GM23248 (cell line): ENCODE measurements at regions not wholly inside any gene's neighbourhood (a gene's known extent, or its start where the extent isn't known, plus 50 kb on each side); places are given as distances from the start of the nearest gene placed in this dataset.

Experiments used
- DNase-seq: peaks from one replicate; pipeline ENCODE4 v3.0.0-alpha.2; 2015
- H2AFZ ChIP-seq: fragments of 200-600 bp; sonication (generic); 2 replicates; pipeline ENCODE4 v1.6.1; 2016; ENCODE audit warnings: antibody characterized with exemption
- H3F3A ChIP-seq: fragments of 200-600 bp; sonication (generic); 2 replicates; pipeline ENCODE4 v1.6.1; 2016; ENCODE audit warnings: mild to moderate bottlenecking, antibody characterized with exemption, mixed run types; ENCODE audit not compliant: insufficient read depth
- H3K27ac ChIP-seq: fragments of 200-600 bp; sonication (generic); 2 replicates; pipeline ENCODE4 v1.5.1; 2016; ENCODE audit warnings: mild to moderate bottlenecking
- H3K27me3 ChIP-seq: fragments of 200-600 bp; sonication (generic); replicated peaks from 2 replicates; pipeline ENCODE4 v1.6.1; 2016; ENCODE audit warnings: mild to moderate bottlenecking; ENCODE audit not compliant: insufficient read depth
- H3K36me3 ChIP-seq: fragments of 200-600 bp; sonication (generic); 2 replicates; pipeline ENCODE4 v1.6.1; 2016; ENCODE audit warnings: low read depth, mild to moderate bottlenecking
- H3K4me1 ChIP-seq: fragments of 200-600 bp; sonication (generic); 2 replicates; pipeline ENCODE4 v1.6.1; 2016; ENCODE audit warnings: mild to moderate bottlenecking; ENCODE audit not compliant: insufficient read depth
- H3K4me2 ChIP-seq: fragments of 200-600 bp; sonication (generic); one replicate; pipeline ENCODE4 v1.6.1; 2016; ENCODE audit warnings: mild to moderate bottlenecking; ENCODE audit not compliant: unreplicated experiment
- H3K4me3 ChIP-seq: fragments of 200-600 bp; sonication (generic); 2 replicates; pipeline ENCODE4 v1.5.1; 2016; ENCODE audit warnings: mild to moderate bottlenecking
- H3K79me2 ChIP-seq: fragments of 200-600 bp; sonication (generic); 2 replicates; pipeline ENCODE4 v1.6.1; 2016; ENCODE audit warnings: mild to moderate bottlenecking; ENCODE audit not compliant: insufficient read depth
- H3K9ac ChIP-seq: fragments of 200-600 bp; sonication (generic); 2 replicates; pipeline ENCODE4 v1.6.1; 2016; ENCODE audit warnings: mild to moderate bottlenecking
- H3K9me2 ChIP-seq: fragments of 200-600 bp; sonication (generic); 2 replicates; pipeline ENCODE4 v1.6.1; 2016; ENCODE audit warnings: mixed run types, mild to moderate bottlenecking, moderate library complexity; ENCODE audit not compliant: insufficient read depth
- H3K9me3 ChIP-seq: fragments of 200-600 bp; sonication (generic); one replicate; pipeline ENCODE4 v1.6.1; 2017; ENCODE audit warnings: low read depth
- H4K20me1 ChIP-seq: fragments of 200-600 bp; sonication (generic); 2 replicates; pipeline ENCODE4 v1.6.0; 2016; ENCODE audit not compliant: insufficient read depth
- EZH2 ChIP-seq: fragments of 200-600 bp; sonication (generic); IDR thresholded peaks from 2 replicates; pipeline ENCODE4 v1.6.1; 2018; ENCODE audit warnings: antibody characterized with exemption, mild to moderate bottlenecking; ENCODE audit not compliant: insufficient read depth, poor library complexity, severe bottlenecking
- EZH2phosphoT487 ChIP-seq: fragments of 200-600 bp; sonication (generic); IDR thresholded peaks from 2 replicates; pipeline ENCODE4 v1.6.1; 2018; ENCODE audit warnings: antibody characterized with exemption, moderate library complexity, mild to moderate bottlenecking, low read depth; ENCODE audit not compliant: insufficient read depth
- WGBS, 2 experiments: methylation state at CpG; one replicate each; pipeline ENCODE4 v1.1.6; 2015 to 2017; ENCODE audit warnings: low lambda C conversion rate in 2 of 2, low coverage in 1 of 2; ENCODE audit errors: missing lambda C conversion rate in 2 of 2; 5-methylcytosine and 5-hydroxymethylcytosine counted together
- in situ Hi-C: fragments of 300-500 bp; cut with MboI; formaldehyde crosslinking; loops from 2 replicates; pipeline ENCODE4 v1.15.0; 2020

GRCh38 chr12:105992849-105993740, 145.7 kb downstream of the NUAK1 start:
- H3K9ac ChIP-seq: no peak overlapping the region
- H3K4me2 ChIP-seq: peak overlapping the region; percentile 4
- no peaks in the 10 kb centered on the region for H3K9me3 ChIP-seq
- H3K27me3 ChIP-seq: no peaks in the 10 kb centered on the region
- H3K27ac ChIP-seq: peak overlapping the region; percentile 25
- no peaks in the 10 kb centered on the region for H3K9me2 ChIP-seq
- no peak overlapping the region for H3K4me3 ChIP-seq
- H3K36me3 ChIP-seq: no peaks in the 10 kb centered on the region
- 58 to 66% methylated on average over 14 of the region's 14 CpGs for WGBS, 2 experiments
- peak overlapping the region; percentile 50; the same call in 1 of the 2 replicates for H2AFZ ChIP-seq
- TF ChIP-seq EZH2 (no peak), EZH2phosphoT487 (no peak)
- peak; percentile 69 for DNase-seq
- no peaks in the 10 kb centered on the region for H4K20me1 ChIP-seq
- H3K79me2 ChIP-seq: no peaks in the 10 kb centered on the region
- H3K4me1 ChIP-seq: peaks cover 20% of the 10 kb centered on the region; the same call in 1 of the 2 replicates
- peaks cover 15% of the 10 kb centered on the region for H3F3A ChIP-seq
- in situ Hi-C loops: no loop called here

GRCh38 chr12:105993766-105994555, 144.8 kb downstream of the NUAK1 start:
- Histone ChIP-seq H3K4me1 (peaks cover 18% of the 10 kb centered on the region; the same call in 1 of the 2 replicates), H3K4me3 (no peak overlapping the region), H3K9ac (no peak overlapping the region), H3K9me2 (no peaks in the 10 kb centered on the region), H3K4me2 (no peak overlapping the region), H3F3A (peaks cover 10% of the 10 kb centered on the region), H3K79me2 (no peaks in the 10 kb centered on the region), H3K36me3 (no peaks in the 10 kb centered on the region), H2AFZ (no peak overlapping the region), H3K27ac (no peak overlapping the region), H4K20me1 (no peaks in the 10 kb centered on the region), H3K27me3 (no peaks in the 10 kb centered on the region), H3K9me3 (no peaks in the 10 kb centered on the region)
- 59 to 62% methylated on average over 22 of the region's 22 CpGs for WGBS, 2 experiments
- in situ Hi-C loops: no loop called here
- DNase-seq: no peak
- no peak for TF ChIP-seq EZH2
- no peak for TF ChIP-seq EZH2phosphoT487

- Histone ChIP-seq H3K79me2 (no peaks in the 10 kb centered on the region), H3K27ac (no peak overlapping the region), H2AFZ (no peak overlapping the region), H3K4me1 (peaks cover 18% of the 10 kb centered on the region; the same call in 1 of the 2 replicates), H3K9me2 (no peaks in the 10 kb centered on the region), H3K4me3 (no peak overlapping the region), H3K4me2 (no peak overlapping the region), H3K9me3 (no peaks in the 10 kb centered on the region), H3K9ac (no peak overlapping the region), H3F3A (peaks cover 13% of the 10 kb centered on the region), H3K36me3 (no peaks in the 10 kb centered on the region), H3K27me3 (no peaks in the 10 kb centered on the region), H4K20me1 (no peaks in the 10 kb centered on the region)
- WGBS, 2 experiments: 90 to 92% methylated on average over 4 of the region's 4 CpGs
- TF ChIP-seq EZH2phosphoT487 (no peak), EZH2 (no peak)
- in situ Hi-C loops: no loop called here
- DNase-seq: peak; percentile 9
Measured at GRCh38 chr12:105995961-105996431, 142.8 kb downstream of the NUAK1 start.

- in situ Hi-C loops: no loop called here
- H3K9ac ChIP-seq: no peak overlapping the region
- H3K27ac ChIP-seq: no peak overlapping the region
- TF ChIP-seq EZH2 (no peak), EZH2phosphoT487 (no peak)
- DNase-seq: no peak
- H3K36me3 ChIP-seq: no peaks in the 10 kb centered on the region
- no peaks in the 10 kb centered on the region for H3K27me3 ChIP-seq
- H3K9me2 ChIP-seq: no peaks in the 10 kb centered on the region
- 0 to 8% methylated on average over 1 of the region's 1 CpG for WGBS, 2 experiments
- no peak overlapping the region for H3K4me2 ChIP-seq
- H4K20me1 ChIP-seq: no peaks in the 10 kb centered on the region
- H3K79me2 ChIP-seq: no peaks in the 10 kb centered on the region
- H3F3A ChIP-seq: 0 out of 2 replicates have a peak, but pooled peaks cover 3% of the 10 kb centered on the region
- H3K4me3 ChIP-seq: no peak overlapping the region
- no peaks in the 10 kb centered on the region for H3K9me3 ChIP-seq
- no peak overlapping the region for H2AFZ ChIP-seq
- H3K4me1 ChIP-seq: no peaks in the 10 kb centered on the region
Measured at GRCh38 chr12:105998561-105998960, 140.2 kb downstream of the NUAK1 start.
